LNCaP clone FGC (cell line): ENCODE measurements at regions not wholly inside any gene's neighbourhood (a gene's known extent, or its start where the extent isn't known, plus 50 kb on each side); places are given as distances from the start of the nearest gene placed in this dataset.

ENCODE experiments used
- DNase-seq: peaks from one replicate; pipeline ENCODE4 v3.0.0-alpha.2; 2011; ENCODE audit warnings: low read depth
- H3K4me3 ChIP-seq: 2 replicates; pipeline ENCODE4 v1.5.1; 2011; ENCODE audit warnings: mild to moderate bottlenecking, low read depth, low read length, control low read depth
- CTCF ChIP-seq: IDR thresholded peaks from 2 replicates; pipeline ENCODE4 v1.5.1; 2012; ENCODE audit warnings: mild to moderate bottlenecking; ENCODE audit not compliant: control insufficient read depth, insufficient read depth; ENCODE audit errors: extremely low read depth

GRCh38 chr6:85168146-85168545, 281.7 kb upstream of the NT5E start:
- no peak for TF ChIP-seq CTCF
- no peak overlapping the region for H3K4me3 ChIP-seq
- no peak for DNase-seq

GRCh38 chr6:85166114-85166741, 283.7 kb upstream of the NT5E start:
- TF ChIP-seq CTCF = no peak
- no peak overlapping the region for H3K4me3 ChIP-seq
- no peak for DNase-seq

GRCh38 chr6:85163156-85164080, 286.5 kb upstream of the NT5E start:
- no peak for TF ChIP-seq CTCF

GRCh38 chr6:85157311-85157710, 292.6 kb upstream of the NT5E start:
- DNase-seq = no peak
- no peak for TF ChIP-seq CTCF
- H3K4me3 ChIP-seq = no peak overlapping the region

More at GRCh38 chr6:85163156-85164080, 286.5 kb upstream of the NT5E start:
- no peak for DNase-seq
- no peak overlapping the region for H3K4me3 ChIP-seq

GRCh38 chr6:85143676-85144075, 306.2 kb upstream of the NT5E start:
- H3K4me3 ChIP-seq = no peak overlapping the region
- no peak for DNase-seq
- no peak for TF ChIP-seq CTCF

- no peak overlapping the region for H3K4me3 ChIP-seq
- TF ChIP-seq CTCF = no peak
- DNase-seq = no peak
Measured at GRCh38 chr6:85137865-85138264, 312.0 kb upstream of the NT5E start.
